ENCODE measurements at regions not wholly inside any gene's neighbourhood (a gene's known extent, or its start where the extent isn't known, plus 50 kb on each side); places are given as distances from the start of the nearest gene placed in this dataset.

- TF ChIP-seq CTCF (IDR thresholded peaks at IDR 0.05; ENCODE audit: low read depth, low read length): no peak
- H3K4me3 ChIP-seq (ENCODE audit: low read depth, low read length): no peak overlapping the region
These were observed 127.7 kb downstream of the C9orf50 start for GRCh38 chr9:129493002-129493705.

GRCh38 chr9:129491487-129491855, 129.4 kb downstream of the C9orf50 start:
- peak overlapping the region; percentile 9; the same call in 1 of the 2 replicates for H3K4me3 ChIP-seq (ENCODE audit: low read depth, low read length)
- TF ChIP-seq CTCF (IDR thresholded peaks at IDR 0.05; ENCODE audit: low read depth, low read length): no peak

- H3K4me3 ChIP-seq (ENCODE audit: low read depth, low read length): peak overlapping the region; percentile 9; the same call in 1 of the 2 replicates
These were observed 130.1 kb downstream of the C9orf50 start for GRCh38 chr9:129490583-129491486.

GRCh38 chr9:129489838-129490582, 130.9 kb downstream of the C9orf50 start:
- TF ChIP-seq CTCF (IDR thresholded peaks at IDR 0.05; ENCODE audit: low read depth, low read length): no peak

More at GRCh38 chr9:129490583-129491486, 130.1 kb downstream of the C9orf50 start:
- no peak for TF ChIP-seq CTCF (IDR thresholded peaks at IDR 0.05; ENCODE audit: low read depth, low read length)

GRCh38 chr9:129487658-129488483, 133.0 kb downstream of the C9orf50 start:
- TF ChIP-seq CTCF (IDR thresholded peaks at IDR 0.05; ENCODE audit: low read depth, low read length): no peak
- peak overlapping the region; percentile 49 for H3K4me3 ChIP-seq (ENCODE audit: low read depth, low read length)

More at GRCh38 chr9:129489838-129490582, 130.9 kb downstream of the C9orf50 start:
- peak overlapping the region; percentile 51 for H3K4me3 ChIP-seq (ENCODE audit: low read depth, low read length)

GRCh38 chr9:129486756-129487657, 133.9 kb downstream of the C9orf50 start:
- no peak overlapping the region for H3K4me3 ChIP-seq (ENCODE audit: low read depth, low read length)
- TF ChIP-seq CTCF (IDR thresholded peaks at IDR 0.05; ENCODE audit: low read depth, low read length): no peak

Data from WI38 (cell line).